H9 (cell line): ENCODE measurements at regions not wholly inside any gene's neighbourhood (a gene's known extent, or its start where the extent isn't known, plus 50 kb on each side); places are given as distances from the start of the nearest gene placed in this dataset.

Experiments
- DNase-seq: peaks from one replicate; pipeline ENCODE4 v3.0.0-alpha.2; 2017
- H2AFZ ChIP-seq: one replicate; pipeline ENCODE4 v1.6.1; 2013; ENCODE audit warnings: mild to moderate bottlenecking, low read length, control low read depth, moderate library complexity
- H2AK5ac ChIP-seq: 2 replicates; pipeline ENCODE4 v1.6.1; 2013; ENCODE audit warnings: low read length, control low read depth, mixed read lengths; ENCODE audit not compliant: insufficient read length
- H2BK120ac ChIP-seq: one replicate; pipeline ENCODE4 v1.6.1; 2013; ENCODE audit warnings: low read depth, mild to moderate bottlenecking, low read length, control low read depth, inconsistent platforms; ENCODE audit not compliant: poor library complexity, severe bottlenecking
- H2BK12ac ChIP-seq: 2 replicates; pipeline ENCODE4 v1.6.1; 2013; ENCODE audit warnings: low read length, control low read depth, mixed read lengths, low read depth; ENCODE audit not compliant: insufficient read length
- H2BK15ac ChIP-seq: 2 replicates; pipeline ENCODE4 v1.6.1; 2013; ENCODE audit warnings: low read depth, low read length, control low read depth
- H2BK20ac ChIP-seq: one replicate; pipeline ENCODE4 v1.6.1; 2013; ENCODE audit warnings: low read depth, mild to moderate bottlenecking, low read length, control low read depth, inconsistent platforms; ENCODE audit not compliant: poor library complexity, severe bottlenecking
- H2BK5ac ChIP-seq: 2 replicates; pipeline ENCODE4 v1.6.1; 2013; ENCODE audit warnings: low read length, control low read depth, mixed read lengths; ENCODE audit not compliant: insufficient read length
- H3K14ac ChIP-seq: 2 replicates; pipeline ENCODE4 v1.6.1; 2013; ENCODE audit warnings: low read length, control low read depth; ENCODE audit not compliant: insufficient read depth
- H3K18ac ChIP-seq: 2 replicates; pipeline ENCODE4 v1.6.1; 2013; ENCODE audit warnings: low read depth, mild to moderate bottlenecking, mixed read lengths, low read length, control low read depth; ENCODE audit not compliant: insufficient read length
- H3K23ac ChIP-seq: 2 replicates; pipeline ENCODE4 v1.6.1; 2013; ENCODE audit warnings: low read length, control low read depth, mixed read lengths, low read depth; ENCODE audit not compliant: insufficient read length
- H3K23me2 ChIP-seq: 2 replicates; pipeline ENCODE4 v1.6.1; 2013; ENCODE audit warnings: low read depth, mild to moderate bottlenecking, mixed read lengths, low read length, control low read depth; ENCODE audit not compliant: insufficient read length, poor library complexity, severe bottlenecking
- H3K27ac ChIP-seq: 2 replicates; pipeline ENCODE4 v1.5.1; 2013; ENCODE audit warnings: low read length, control low read depth, mixed read lengths, low read depth; ENCODE audit not compliant: insufficient read length
- H3K27me3 ChIP-seq: 2 replicates; pipeline ENCODE4 v1.6.1; 2013; ENCODE audit warnings: low read length, control low read depth, inconsistent platforms; ENCODE audit not compliant: insufficient read depth
- H3K4ac ChIP-seq: 2 replicates; pipeline ENCODE4 v1.6.1; 2013; ENCODE audit warnings: low read depth, mild to moderate bottlenecking, control low read depth, inconsistent platforms, low read length, moderate library complexity
- H3K4me1 ChIP-seq: 2 replicates; pipeline ENCODE4 v1.6.1; 2013; ENCODE audit warnings: low read length, control low read depth, inconsistent platforms; ENCODE audit not compliant: insufficient read depth
- H3K4me2 ChIP-seq: 2 replicates; pipeline ENCODE4 v1.6.1; 2013; ENCODE audit warnings: low read length, control low read depth, mixed read lengths; ENCODE audit not compliant: insufficient read length, insufficient read depth
- H3K56ac ChIP-seq: 2 replicates; pipeline ENCODE4 v1.6.1; 2013; ENCODE audit warnings: low read depth, mild to moderate bottlenecking, mixed read lengths, low read length, control low read depth; ENCODE audit not compliant: insufficient read length
- H3K79me1 ChIP-seq: 2 replicates; pipeline ENCODE4 v1.6.1; 2013; ENCODE audit warnings: low read depth, mild to moderate bottlenecking, moderate library complexity, low read length, control low read depth, inconsistent platforms; ENCODE audit not compliant: insufficient read depth, poor library complexity, severe bottlenecking
- H3K79me2 ChIP-seq: 2 replicates; pipeline ENCODE4 v1.6.1; 2013; ENCODE audit warnings: low read length, control low read depth, inconsistent platforms; ENCODE audit not compliant: insufficient read depth
- H3K9ac ChIP-seq: 2 replicates; pipeline ENCODE4 v1.6.1; 2013; ENCODE audit warnings: low read length, control low read depth, mixed read lengths; ENCODE audit not compliant: insufficient read length; ENCODE audit errors: extremely low read depth
- H3K9me3 ChIP-seq: one replicate; pipeline ENCODE4 v1.6.1; 2013; ENCODE audit warnings: low read depth, low read length, inconsistent platforms; ENCODE audit not compliant: control insufficient read depth
- H3T11ph ChIP-seq: one replicate; pipeline ENCODE4 v1.6.1; 2013; ENCODE audit warnings: mild to moderate bottlenecking, low read length, control low read depth, inconsistent platforms
- H4K20me1 ChIP-seq: one replicate; pipeline ENCODE4 v1.6.1; 2013; ENCODE audit not compliant: control insufficient read depth, insufficient read length, insufficient read depth
- H4K5ac ChIP-seq: 2 replicates; pipeline ENCODE4 v1.6.1; 2013; ENCODE audit warnings: low read depth, mild to moderate bottlenecking, mixed read lengths, low read length, control low read depth; ENCODE audit not compliant: insufficient read length
- H4K8ac ChIP-seq: replicated peaks from 2 replicates; pipeline ENCODE4 v1.6.1; 2013; ENCODE audit warnings: low read length, control low read depth, mixed read lengths, low read depth; ENCODE audit not compliant: insufficient read length
- H4K91ac ChIP-seq: 2 replicates; pipeline ENCODE4 v1.6.1; 2013; ENCODE audit warnings: low read depth, mild to moderate bottlenecking, moderate library complexity, mixed read lengths, low read length, control low read depth; ENCODE audit not compliant: insufficient read length
- H3K27ac Mint-ChIP-seq, 3 experiments: 2 replicates in 2 of 3; 3 replicates in 1 of 3; pipeline ENCODE4 v1.8.0; 2020 to 2021; ENCODE audit warnings: mixed read lengths in 3 of 3, mild to moderate bottlenecking in 1 of 3, moderate library complexity in 1 of 3
- H3K27me3 Mint-ChIP-seq: 2 replicates; pipeline ENCODE4 v1.8.0; 2021; ENCODE audit warnings: low read depth, mild to moderate bottlenecking, moderate library complexity, mixed read lengths
- H3K36me3 Mint-ChIP-seq, 3 experiments: 2 replicates in 2 of 3; 3 replicates in 1 of 3; pipeline ENCODE4 v1.8.0; 2020 to 2021; ENCODE audit warnings: low read depth in 3 of 3, mixed read lengths in 3 of 3; ENCODE audit not compliant: insufficient read depth in 1 of 3
- H3K4me1 Mint-ChIP-seq, 2 experiments: 2 replicates each; pipeline ENCODE4 v1.8.0; 2020; ENCODE audit warnings: mixed read lengths in 2 of 2
- H3K4me3 Mint-ChIP-seq, 2 experiments: 2 replicates in 1 of 2; 3 replicates in 1 of 2; pipeline ENCODE4 v1.8.0; 2020 to 2021; ENCODE audit warnings: mild to moderate bottlenecking in 2 of 2, mixed read lengths in 2 of 2, moderate library complexity in 1 of 2
- H3K9me3 Mint-ChIP-seq, 2 experiments: 2 replicates in 1 of 2; 3 replicates in 1 of 2; pipeline ENCODE4 v1.8.0; 2020; ENCODE audit warnings: mild to moderate bottlenecking in 2 of 2, mixed read lengths in 2 of 2, moderate library complexity in 1 of 2
- TF ChIP-seq, protein P1 (sequence below): fragments of 200-600 bp; sonication (generic); conservative IDR thresholded peaks from 3 replicates; pipeline ENCODE4 v1.8.0; 2021; ENCODE audit warnings: antibody characterized with exemption, mild to moderate bottlenecking

DNA sequence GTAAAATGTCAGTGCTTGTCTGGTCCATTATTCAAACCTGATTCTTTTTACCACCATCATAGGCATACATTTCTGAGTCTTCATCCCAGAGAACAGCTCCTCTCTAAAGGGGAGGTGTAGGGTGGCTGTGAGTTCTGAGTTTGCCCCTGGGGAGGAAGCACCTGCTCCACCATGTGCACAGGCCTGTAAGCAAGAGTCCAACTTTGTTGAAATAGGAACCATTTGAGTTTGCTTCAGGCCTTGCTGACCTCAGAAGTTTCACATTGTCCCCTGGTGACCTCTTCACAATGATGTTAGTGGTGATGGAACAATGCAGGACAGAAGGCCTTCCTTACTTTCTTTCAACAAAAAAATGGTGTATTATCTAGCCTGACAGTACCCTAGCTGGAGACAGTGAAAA is 54.6 kb upstream of the TOP3B start:
- no peak overlapping the region for H2BK12ac ChIP-seq
- peaks cover 73% of the 10 kb centered on the region for H3K27me3 ChIP-seq
- no peak overlapping the region for H2AFZ ChIP-seq
- H2AK5ac ChIP-seq, result no peak overlapping the region
- no peak overlapping the region for H3K56ac ChIP-seq
- no peaks in the 10 kb centered on the region for H3K79me1 ChIP-seq
- no peak overlapping the region for H3K4me2 ChIP-seq
- no peak overlapping the region for H3K14ac ChIP-seq
- no peaks in the 10 kb centered on the region for H3K4me1 ChIP-seq
- H3K23ac ChIP-seq, result no peak overlapping the region
- H3K9ac ChIP-seq, result no peak overlapping the region
- H3K36me3 Mint-ChIP-seq, result no peaks in the 10 kb centered on the region; a peak in 1 of 7 replicates
- TF ChIP-seq, protein P1, sequence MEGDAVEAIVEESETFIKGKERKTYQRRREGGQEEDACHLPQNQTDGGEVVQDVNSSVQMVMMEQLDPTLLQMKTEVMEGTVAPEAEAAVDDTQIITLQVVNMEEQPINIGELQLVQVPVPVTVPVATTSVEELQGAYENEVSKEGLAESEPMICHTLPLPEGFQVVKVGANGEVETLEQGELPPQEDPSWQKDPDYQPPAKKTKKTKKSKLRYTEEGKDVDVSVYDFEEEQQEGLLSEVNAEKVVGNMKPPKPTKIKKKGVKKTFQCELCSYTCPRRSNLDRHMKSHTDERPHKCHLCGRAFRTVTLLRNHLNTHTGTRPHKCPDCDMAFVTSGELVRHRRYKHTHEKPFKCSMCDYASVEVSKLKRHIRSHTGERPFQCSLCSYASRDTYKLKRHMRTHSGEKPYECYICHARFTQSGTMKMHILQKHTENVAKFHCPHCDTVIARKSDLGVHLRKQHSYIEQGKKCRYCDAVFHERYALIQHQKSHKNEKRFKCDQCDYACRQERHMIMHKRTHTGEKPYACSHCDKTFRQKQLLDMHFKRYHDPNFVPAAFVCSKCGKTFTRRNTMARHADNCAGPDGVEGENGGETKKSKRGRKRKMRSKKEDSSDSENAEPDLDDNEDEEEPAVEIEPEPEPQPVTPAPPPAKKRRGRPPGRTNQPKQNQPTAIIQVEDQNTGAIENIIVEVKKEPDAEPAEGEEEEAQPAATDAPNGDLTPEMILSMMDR, result no peak
- H3K27me3 Mint-ChIP-seq, result peaks cover 94% of the 10 kb centered on the region
- H4K20me1 ChIP-seq, result no peaks in the 10 kb centered on the region
- H3K4me3 Mint-ChIP-seq, result no peak overlapping the region
- no peak for DNase-seq
- H3K9me3 Mint-ChIP-seq, result no peaks in the 10 kb centered on the region; a peak in 1 of 5 replicates
- H3K9me3 ChIP-seq, result no peaks in the 10 kb centered on the region
- H3K27ac Mint-ChIP-seq, result no peak overlapping the region
- no peaks in the 10 kb centered on the region for H3K23me2 ChIP-seq
- no peak overlapping the region for H4K8ac ChIP-seq
- H3K4me1 Mint-ChIP-seq, result peaks cover 6 to 8% of the 10 kb centered on the region in 2 experiments; a peak in 2 of 4 replicates
- no peak overlapping the region for H3K27ac ChIP-seq
- H3K4ac ChIP-seq, result no peak overlapping the region
- H3K18ac ChIP-seq, result no peak overlapping the region
- H2BK120ac ChIP-seq, result no peak overlapping the region
- H3K79me2 ChIP-seq, result no peaks in the 10 kb centered on the region
- no peak overlapping the region for H2BK20ac ChIP-seq
- no peak overlapping the region for H4K91ac ChIP-seq
- no peak overlapping the region for H2BK15ac ChIP-seq
- no peak overlapping the region for H2BK5ac ChIP-seq
- no peak overlapping the region for H4K5ac ChIP-seq
- H3T11ph ChIP-seq, result no peak overlapping the region
